HG03108 (cell line): ENCODE measurements at regions not wholly inside any gene's neighbourhood (a gene's known extent, or its start where the extent isn't known, plus 50 kb on each side); places are given as distances from the start of the nearest gene placed in this dataset.

Experiments
- ATAC-seq: cut with Tn5 transposase; IDR thresholded peaks from one replicate; pipeline ENCODE4 v1.9.1; 2021; ENCODE audit warnings: moderate library complexity; ENCODE audit not compliant: unreplicated experiment

DNA sequence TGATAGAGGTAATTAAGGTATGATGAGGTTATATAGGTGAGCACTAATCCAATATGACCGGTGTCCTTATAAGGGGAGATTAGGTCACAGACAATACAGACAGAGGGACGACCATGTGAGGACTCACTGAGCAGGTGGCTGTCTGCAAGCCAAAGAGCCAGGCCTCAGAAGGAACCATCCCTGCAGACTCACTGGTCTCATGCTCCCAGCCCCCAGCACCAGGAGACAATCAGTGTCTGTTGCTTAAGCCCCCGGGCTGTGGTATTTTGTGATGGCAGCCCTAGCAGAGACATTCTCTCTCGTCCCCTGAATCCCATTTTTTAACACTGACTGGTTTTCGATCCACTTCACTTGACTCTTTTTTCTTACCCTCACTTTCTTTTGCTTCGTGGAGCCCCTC is 51.9 kb upstream of the PABPC3 start:
- ATAC-seq, result no peak
